Suprapubic skin (tissue), 4 donors: ENCODE measurements at regions not wholly inside any gene's neighbourhood (a gene's known extent, or its start where the extent isn't known, plus 50 kb on each side); places are given as distances from the start of the nearest gene placed in this dataset.
"Not testable (repeated sequence)": the region's sequence is repeated elsewhere in the genome, so short reads cannot be mapped to it uniquely, and the experiment has no call there.

Source experiments
- DNase-seq, 2 donors: peaks; one replicate each; pipeline ENCODE4 v3.0.0-alpha.2; 2019; ENCODE audit warnings: low spot score in 2 of 2
- H3K27ac ChIP-seq: fragments of 200-600 bp; sonication (generic); one replicate; pipeline ENCODE4 v1.5.1; 2019
- H3K27me3 ChIP-seq: fragments of 200-600 bp; sonication (generic); one replicate; pipeline ENCODE4 v1.5.1; 2019
- H3K36me3 ChIP-seq: fragments of 200-600 bp; sonication (generic); one replicate; pipeline ENCODE4 v1.5.1; 2019
- H3K4me1 ChIP-seq: fragments of 200-600 bp; sonication (generic); one replicate; pipeline ENCODE4 v1.5.1; 2019
- H3K4me3 ChIP-seq: fragments of 200-600 bp; sonication (generic); one replicate; pipeline ENCODE4 v1.5.1; 2019; ENCODE audit warnings: mild to moderate bottlenecking
- H3K9me3 ChIP-seq: fragments of 200-600 bp; sonication (generic); one replicate; pipeline ENCODE4 v1.5.1; 2019
- EP300 ChIP-seq: sonication (generic); formaldehyde crosslinking; IDR thresholded peaks from one replicate; pipeline ENCODE4 v1.6.1; 2017; ENCODE audit warnings: antibody characterized with exemption
- POLR2A ChIP-seq, 2 donors: fragments of 450-650 bp; IDR thresholded peaks; one replicate each; pipeline ENCODE4 v1.6.1; 2017; ENCODE audit warnings: antibody characterized with exemption in 2 of 2, mild to moderate bottlenecking in 2 of 2, moderate library complexity in 2 of 2
- POLR2AphosphoS5 ChIP-seq, 3 donors: sonication (generic); formaldehyde crosslinking; IDR thresholded peaks; one replicate each; pipeline ENCODE4 v1.6.1; 2017; ENCODE audit warnings: antibody characterized with exemption in 3 of 3
- WGBS: methylation state at CpG from one replicate; pipeline ENCODE4 v1.1.5; 2018; 5-methylcytosine and 5-hydroxymethylcytosine counted together
- TF ChIP-seq, protein P1 (sequence below), 2 donors: fragments of 200-600 bp in 1 of 2; fragments of 450-650 bp in 1 of 2; sonication (generic) in 1 of 2; IDR thresholded peaks; one replicate each; pipeline ENCODE4 v1.5.1; 2016 to 2019; ENCODE audit warnings: antibody characterized with exemption in 2 of 2, mild to moderate bottlenecking in 1 of 2, moderate library complexity in 1 of 2

GRCh38 chr2:223315813-223316212 lies 263.8 kb downstream of the KCNE4 start:
- H3K4me3 ChIP-seq = no peak overlapping the region
- no peaks in the 10 kb centered on the region for H3K4me1 ChIP-seq
- no peaks in the 10 kb centered on the region for H3K27me3 ChIP-seq
- no peak overlapping the region for H3K27ac ChIP-seq
- no peak for DNase-seq
- H3K9me3 ChIP-seq = no peaks in the 10 kb centered on the region
- TF ChIP-seq POLR2AphosphoS5 (IDR thresholded peaks at IDR 0.05) = no peak
- TF ChIP-seq, protein P1, sequence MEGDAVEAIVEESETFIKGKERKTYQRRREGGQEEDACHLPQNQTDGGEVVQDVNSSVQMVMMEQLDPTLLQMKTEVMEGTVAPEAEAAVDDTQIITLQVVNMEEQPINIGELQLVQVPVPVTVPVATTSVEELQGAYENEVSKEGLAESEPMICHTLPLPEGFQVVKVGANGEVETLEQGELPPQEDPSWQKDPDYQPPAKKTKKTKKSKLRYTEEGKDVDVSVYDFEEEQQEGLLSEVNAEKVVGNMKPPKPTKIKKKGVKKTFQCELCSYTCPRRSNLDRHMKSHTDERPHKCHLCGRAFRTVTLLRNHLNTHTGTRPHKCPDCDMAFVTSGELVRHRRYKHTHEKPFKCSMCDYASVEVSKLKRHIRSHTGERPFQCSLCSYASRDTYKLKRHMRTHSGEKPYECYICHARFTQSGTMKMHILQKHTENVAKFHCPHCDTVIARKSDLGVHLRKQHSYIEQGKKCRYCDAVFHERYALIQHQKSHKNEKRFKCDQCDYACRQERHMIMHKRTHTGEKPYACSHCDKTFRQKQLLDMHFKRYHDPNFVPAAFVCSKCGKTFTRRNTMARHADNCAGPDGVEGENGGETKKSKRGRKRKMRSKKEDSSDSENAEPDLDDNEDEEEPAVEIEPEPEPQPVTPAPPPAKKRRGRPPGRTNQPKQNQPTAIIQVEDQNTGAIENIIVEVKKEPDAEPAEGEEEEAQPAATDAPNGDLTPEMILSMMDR (IDR thresholded peaks at IDR 0.05) = no peak
- TF ChIP-seq POLR2A (IDR thresholded peaks at IDR 0.05) = no peak
- TF ChIP-seq EP300 = no peak
- no peaks in the 10 kb centered on the region for H3K36me3 ChIP-seq
- 80% methylated on average over 3 of the region's 3 CpGs for WGBS

DNA sequence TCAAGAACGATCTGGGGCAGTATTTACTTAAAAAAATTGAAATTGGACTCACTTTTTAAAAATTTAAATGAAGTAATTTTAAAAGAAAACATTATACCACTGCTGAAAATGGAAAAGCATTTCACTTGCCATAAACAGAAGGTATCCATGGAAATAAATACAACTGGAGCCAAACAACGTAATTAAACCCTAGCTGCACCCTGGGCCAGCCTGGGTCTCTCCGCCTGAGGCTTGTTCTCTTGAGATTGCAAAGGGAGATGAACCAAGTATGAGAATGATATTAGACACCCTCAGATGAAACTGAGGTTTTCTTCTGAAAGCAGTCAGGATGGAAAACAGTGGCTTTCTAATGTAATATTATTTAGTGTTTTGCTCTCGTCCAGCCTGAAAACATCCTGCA lies 264.4 kb downstream of the KCNE4 start:
- no peaks in the 10 kb centered on the region for H3K4me1 ChIP-seq
- WGBS = 28% methylated on average over 4 of the region's 4 CpGs
- no peaks in the 10 kb centered on the region for H3K36me3 ChIP-seq
- no peak overlapping the region for H3K27ac ChIP-seq
- H3K9me3 ChIP-seq = no peaks in the 10 kb centered on the region
- no peak overlapping the region for H3K4me3 ChIP-seq
- no peaks in the 10 kb centered on the region for H3K27me3 ChIP-seq
- DNase-seq = no peak
- TF ChIP-seq POLR2A (IDR thresholded peaks at IDR 0.05) = no peak
- TF ChIP-seq, protein P1 (IDR thresholded peaks at IDR 0.05) = no peak
- TF ChIP-seq EP300 = no peak
- no peak for TF ChIP-seq POLR2AphosphoS5 (IDR thresholded peaks at IDR 0.05)

DNA sequence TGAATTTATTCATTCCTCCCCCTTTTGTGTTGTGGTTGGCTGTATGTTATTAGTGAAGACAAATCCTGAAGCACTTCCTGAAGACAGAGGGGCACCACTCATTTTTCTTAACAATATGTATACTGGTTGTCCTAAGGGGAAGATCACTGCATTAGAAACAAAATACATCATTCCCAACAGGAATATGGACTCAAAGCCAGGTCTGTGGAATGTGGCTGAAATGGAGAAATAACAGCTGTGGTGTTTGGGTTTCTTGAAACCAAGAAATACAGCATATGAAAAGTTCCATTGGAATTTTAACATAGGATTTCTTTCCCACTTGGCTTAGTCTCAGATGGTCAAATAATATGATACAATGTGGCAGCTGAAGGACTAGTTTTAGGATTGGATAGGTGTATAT lies 267.6 kb downstream of the KCNE4 start:
- Histone ChIP-seq H3K4me1 (no peaks in the 10 kb centered on the region), H3K27me3 (no peaks in the 10 kb centered on the region), H3K9me3 (no peaks in the 10 kb centered on the region), H3K4me3 (no peak overlapping the region), H3K36me3 (no peaks in the 10 kb centered on the region), H3K27ac (no peak overlapping the region)
- TF ChIP-seq, protein P1 (IDR thresholded peaks at IDR 0.05) = no peak
- no peak for TF ChIP-seq POLR2AphosphoS5 (IDR thresholded peaks at IDR 0.05)
- TF ChIP-seq EP300 = no peak
- TF ChIP-seq POLR2A (IDR thresholded peaks at IDR 0.05) = no peak
- DNase-seq = no peak

DNA sequence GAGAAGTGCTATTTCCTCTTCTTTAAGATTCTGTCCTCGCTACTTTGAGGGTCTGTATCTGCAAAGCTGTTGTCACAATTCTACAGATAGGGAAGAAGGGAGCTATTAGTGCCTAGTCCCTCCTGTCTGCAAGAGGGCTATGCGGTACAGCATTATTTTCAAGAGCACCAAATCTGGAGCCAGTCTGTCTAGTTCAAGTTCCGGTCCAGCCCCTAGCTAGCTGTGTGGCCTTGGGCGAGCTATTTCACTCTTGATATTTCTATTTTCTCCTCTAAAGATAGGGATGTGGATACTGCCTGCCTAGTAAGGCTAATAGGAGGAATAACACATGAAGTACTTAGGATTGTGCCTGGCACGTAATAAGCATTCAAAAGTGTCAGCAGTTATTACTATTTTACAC lies 272.4 kb downstream of the KCNE4 start:
- Histone ChIP-seq H3K36me3 (no peaks in the 10 kb centered on the region), H3K27me3 (no peaks in the 10 kb centered on the region), H3K4me3 (no peak overlapping the region), H3K27ac (no peak overlapping the region), H3K4me1 (no peaks in the 10 kb centered on the region), H3K9me3 (no peaks in the 10 kb centered on the region)
- no peak for TF ChIP-seq POLR2AphosphoS5 (IDR thresholded peaks at IDR 0.05)
- 57% methylated on average over 5 of the region's 5 CpGs for whole genome bisulfite sequencing
- no peak for DNase-seq

GRCh38 chr2:223328578-223328977 lies 273.6 kb downstream of the SCG2 start:
- 46% methylated on average over 1 of the region's 1 CpG for WGBS
- no peak for TF ChIP-seq POLR2AphosphoS5 (IDR thresholded peaks at IDR 0.05)
- no peak for TF ChIP-seq EP300
- TF ChIP-seq, protein P1 (IDR thresholded peaks at IDR 0.05) = no peak
- TF ChIP-seq POLR2A (IDR thresholded peaks at IDR 0.05) = no peak

DNA sequence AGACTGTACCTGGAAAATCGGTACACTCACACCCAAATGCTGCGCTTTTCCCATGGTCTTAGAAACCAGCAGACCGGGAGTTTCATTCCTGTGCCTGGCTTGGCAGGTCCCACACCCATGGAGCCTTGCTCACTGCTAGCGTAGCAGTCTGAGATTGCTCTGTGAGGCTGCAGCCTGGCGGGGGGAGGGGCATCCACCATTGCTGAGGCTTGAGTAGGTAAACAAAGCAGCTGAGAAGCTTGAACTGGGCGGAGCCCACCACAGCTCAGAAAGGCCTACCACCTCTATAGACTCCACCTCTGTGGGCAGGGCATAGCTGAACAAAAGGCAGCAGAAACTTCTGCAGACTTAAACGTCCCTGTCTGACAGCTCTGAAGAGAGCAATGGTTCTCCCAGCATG lies 271.4 kb downstream of the SCG2 start:
- not testable (repeated sequence) for H3K4me1 ChIP-seq, H3K27me3 ChIP-seq, H3K27ac ChIP-seq, DNase-seq, H3K36me3 ChIP-seq, H3K4me3 ChIP-seq, H3K9me3 ChIP-seq
- WGBS = 84% methylated on average over 4 of the region's 7 CpGs

More at GRCh38 chr2:223328578-223328977, 273.6 kb downstream of the SCG2 start:
- Histone ChIP-seq H3K4me1 (no peaks in the 10 kb centered on the region), H3K36me3 (no peaks in the 10 kb centered on the region), H3K4me3 (no peak overlapping the region), H3K27ac (no peak overlapping the region), H3K9me3 (no peaks in the 10 kb centered on the region), H3K27me3 (no peaks in the 10 kb centered on the region)
- DNase-seq = no peak
